T-helper 1 cell treated with Interleukin-12 subunit alpha and Interleukin-12 subunit beta and Interleukin-4 antibody, amounts not matched to agents 30 ng/mL and 1 ng/mL, for 36 hours (primary cell): ENCODE measurements at regions not wholly inside any gene's neighbourhood (a gene's known extent, or its start where the extent isn't known, plus 50 kb on each side); places are given as distances from the start of the nearest gene placed in this dataset.

Source experiments
- intact Hi-C: fragments of 100-400 bp; cut with micrococcal nuclease; formaldehyde crosslinking; loops from one replicate; pipeline ENCODE4 v1.15.1; 2024

DNA sequence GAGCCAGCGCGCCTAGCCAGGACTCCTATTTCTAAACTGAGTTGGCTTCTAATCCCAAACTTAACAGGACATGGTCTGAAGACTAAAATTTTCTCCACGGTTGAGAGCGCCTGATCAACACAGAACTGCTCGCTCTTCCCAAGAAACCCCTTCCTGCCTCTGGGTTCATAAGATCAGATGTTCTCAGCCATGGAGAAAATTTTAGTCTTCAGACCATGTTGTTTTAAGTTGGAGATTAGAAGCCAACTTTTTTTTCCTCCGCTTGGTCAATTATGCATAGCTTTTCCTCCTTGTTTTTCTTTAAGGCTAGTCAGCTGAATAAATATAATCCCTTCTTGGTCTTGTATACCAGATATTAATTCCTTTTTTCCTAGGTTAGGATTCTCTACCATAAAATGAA is 356.6 kb upstream of the ADAMTS9 start:
- intact Hi-C loops: no loop called here

DNA sequence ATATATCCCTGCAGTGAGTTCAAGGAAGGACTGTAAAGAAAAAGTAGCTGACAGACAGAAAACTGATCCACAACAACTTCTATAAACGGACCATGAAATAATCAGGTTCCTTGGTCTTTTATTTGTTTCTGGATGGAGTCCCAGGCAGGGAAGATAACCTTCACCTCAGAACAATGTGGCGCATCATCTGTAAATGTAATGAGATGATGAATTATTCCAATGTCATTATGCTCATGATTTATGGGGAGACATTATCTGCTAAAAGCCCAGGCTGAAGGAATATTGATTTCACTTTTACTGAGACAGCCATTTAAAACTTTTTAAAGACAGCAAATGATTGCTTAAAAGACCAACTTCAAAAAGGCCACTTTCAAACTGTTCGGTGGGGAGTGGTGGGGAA is 354.9 kb upstream of the ADAMTS9 start:
- intact Hi-C loops: no loop called here

DNA sequence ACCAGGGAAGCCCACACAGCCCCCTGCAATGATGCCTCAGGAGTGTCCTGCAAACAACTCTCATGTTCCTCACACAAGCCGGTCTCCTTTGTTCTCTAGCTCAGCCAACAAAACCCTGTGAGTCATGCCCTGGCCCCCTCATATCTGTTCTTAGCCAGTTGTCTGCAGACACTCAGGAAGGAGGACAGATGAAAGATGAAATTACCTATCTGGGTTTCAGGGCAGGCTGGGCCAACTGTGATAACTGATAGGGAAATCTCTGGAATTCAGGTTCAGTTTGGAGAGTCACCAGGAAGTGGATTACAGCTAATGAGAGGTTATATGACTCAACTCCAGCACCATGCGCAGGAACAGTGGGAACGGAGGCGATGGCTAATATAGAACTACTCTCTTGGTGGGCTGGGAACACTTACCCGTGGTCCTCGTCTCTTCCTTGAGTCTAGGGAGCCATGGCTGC is 352.0 kb upstream of the ADAMTS9 start:
- intact Hi-C loops: no loop called here

DNA sequence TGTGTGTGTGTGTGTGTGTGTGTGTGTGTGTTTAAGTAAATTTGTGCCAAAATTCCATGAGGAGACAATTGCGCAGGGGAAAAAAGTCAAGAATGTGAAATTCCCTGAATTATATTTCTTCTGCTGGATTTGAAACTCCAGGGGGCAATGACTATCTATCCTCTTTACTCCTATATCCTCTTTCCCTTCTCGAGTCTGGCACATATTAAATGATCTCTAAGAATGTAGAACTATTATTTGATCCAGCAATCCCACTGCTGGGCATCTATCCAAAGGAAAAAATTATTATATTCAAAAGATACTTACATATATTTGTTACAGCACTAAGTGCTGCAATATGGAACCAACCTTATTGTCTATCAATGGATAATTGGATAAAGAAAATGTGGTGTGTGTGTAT is 350.1 kb upstream of the ADAMTS9 start:
- intact Hi-C loops: no loop called here

DNA sequence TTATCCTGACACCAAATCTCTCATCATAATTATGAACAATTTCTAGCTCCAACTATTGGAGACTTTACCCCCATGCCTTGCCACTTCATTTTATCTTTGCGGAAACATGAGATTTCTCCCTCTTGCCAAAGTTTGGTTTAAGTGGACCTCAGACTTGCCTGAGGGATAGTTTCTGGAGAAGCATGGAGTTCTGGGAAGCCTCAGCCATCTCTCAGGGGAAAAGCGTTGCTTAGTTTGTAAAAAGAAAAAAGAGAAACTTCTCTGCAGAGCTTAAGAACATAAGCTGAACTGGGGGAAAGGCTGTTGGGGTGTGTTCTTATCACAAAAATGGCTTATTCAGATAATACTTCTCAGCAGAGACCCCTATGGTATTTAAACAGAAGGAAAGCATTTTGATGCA is 347.4 kb upstream of the ADAMTS9 start:
- intact Hi-C loops: no loop called here

DNA sequence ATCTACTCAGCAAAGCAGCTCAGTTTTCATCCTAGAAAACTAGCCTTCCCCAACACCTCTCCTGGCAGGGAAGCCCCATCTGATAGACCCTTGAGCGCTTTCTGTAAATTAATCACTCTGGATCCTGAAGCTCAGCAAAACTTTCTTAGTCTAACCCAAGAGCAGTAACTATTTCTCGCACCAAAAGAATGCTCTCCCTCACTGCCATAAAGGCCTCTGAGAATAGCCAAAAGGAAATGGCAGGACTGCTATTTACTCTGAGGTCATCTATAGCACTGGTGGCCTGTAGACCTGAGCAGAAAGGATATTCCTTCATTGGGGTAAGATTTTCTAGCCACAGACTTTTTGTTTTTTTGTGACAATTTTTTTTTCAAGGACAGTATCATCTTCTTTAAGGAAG is 345.8 kb upstream of the ADAMTS9 start:
- intact Hi-C loops: no loop called here

DNA sequence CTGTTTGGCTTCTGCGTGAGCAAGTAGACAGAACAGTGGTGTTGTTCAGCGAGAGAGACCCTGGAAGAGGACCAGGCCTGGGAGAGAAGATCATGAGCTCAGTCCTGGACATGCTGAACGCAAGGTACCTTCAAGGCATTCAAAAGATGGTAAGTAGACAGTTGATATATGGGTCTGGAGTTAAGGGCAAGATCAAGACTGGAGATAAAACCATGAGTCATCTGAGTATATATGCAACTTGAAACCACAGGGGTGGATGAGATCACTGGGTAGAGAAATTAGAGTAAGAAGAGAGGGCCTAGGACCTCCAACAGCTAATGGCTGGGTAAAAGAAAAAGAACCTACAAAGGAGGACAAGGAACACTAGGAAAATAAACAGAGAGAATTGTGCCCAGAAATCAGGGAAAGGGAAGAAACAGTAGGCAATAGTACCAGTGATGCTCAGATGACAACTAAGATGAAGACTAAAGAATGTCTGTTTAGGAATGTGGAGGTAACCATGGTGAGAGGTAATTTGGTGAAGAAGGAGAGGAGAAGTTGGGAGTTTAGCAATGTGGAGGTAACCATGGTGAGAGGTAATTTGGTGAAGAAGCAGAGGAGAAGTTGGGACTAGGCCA is 343.2 kb upstream of the ADAMTS9 start:
- intact Hi-C loops: no loop called here

DNA sequence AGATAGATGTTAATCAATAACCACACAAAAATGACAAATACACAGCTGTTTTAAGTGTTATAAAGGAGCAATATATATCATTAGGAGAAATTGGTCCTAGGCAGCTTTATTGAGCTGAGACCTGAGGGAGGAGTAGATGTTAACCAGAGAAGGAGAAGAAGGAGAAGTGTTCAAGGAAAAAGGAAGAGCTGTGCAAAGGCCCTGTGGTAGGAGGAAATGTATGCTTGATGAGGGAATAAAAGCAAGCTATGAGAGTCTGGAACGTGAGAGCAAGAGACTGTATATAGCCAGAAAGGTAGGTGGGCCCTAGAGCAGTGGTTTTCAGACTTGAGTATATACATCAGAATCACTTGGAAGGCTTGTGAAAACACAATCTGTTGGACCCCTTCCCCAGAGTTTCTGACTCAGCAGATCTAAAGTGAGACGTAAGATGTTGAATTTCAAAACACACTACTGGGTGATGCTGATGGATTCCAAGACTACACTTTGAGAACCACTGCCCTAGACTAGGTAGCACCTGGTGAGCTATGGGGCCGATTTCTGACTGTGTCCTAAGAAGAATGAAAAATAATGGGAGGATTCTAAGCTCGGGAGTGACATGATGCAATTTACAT is 342.3 kb upstream of the ADAMTS9 start:
- intact Hi-C loops: no loop called here

DNA sequence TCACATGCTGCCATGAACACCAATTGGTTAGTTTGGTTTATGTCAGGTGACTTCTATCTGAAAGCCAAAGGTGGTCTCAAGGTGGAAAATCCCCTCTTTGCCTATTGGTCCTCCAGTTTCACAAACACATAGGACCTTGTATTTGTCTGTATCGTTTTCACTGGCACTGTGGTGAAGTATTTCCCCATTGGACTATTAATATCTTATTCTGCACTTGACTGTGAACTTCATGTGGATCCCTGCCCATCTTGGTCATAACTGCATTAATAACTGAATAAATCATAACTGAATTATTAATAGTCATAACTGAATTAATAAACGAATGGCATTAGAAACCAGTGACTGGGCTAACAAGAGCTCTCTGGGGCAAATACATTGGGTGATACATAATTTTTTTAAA is 341.3 kb upstream of the ADAMTS9 start:
- intact Hi-C loops: no loop called here

DNA sequence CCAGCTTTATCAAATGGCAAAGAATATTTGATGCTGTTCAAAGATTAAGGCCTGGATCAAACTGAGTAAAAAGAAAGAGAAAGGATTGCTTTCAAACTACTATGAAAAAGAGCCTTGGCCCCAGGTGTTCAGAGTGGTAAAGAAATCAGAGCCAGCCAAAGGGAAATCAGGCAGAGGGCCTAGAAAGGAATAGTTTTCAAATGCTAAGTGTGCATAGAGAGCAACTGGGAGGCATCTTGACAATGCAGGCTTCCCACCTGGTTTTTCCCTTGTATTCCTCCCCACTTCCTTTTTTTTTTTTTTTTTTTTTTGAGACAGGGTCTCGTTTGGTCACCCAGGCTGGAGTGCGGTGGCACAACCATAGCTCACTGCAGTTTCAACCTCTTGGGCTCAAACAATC is 340.2 kb upstream of the ADAMTS9 start:
- intact Hi-C loops: no loop called here

DNA sequence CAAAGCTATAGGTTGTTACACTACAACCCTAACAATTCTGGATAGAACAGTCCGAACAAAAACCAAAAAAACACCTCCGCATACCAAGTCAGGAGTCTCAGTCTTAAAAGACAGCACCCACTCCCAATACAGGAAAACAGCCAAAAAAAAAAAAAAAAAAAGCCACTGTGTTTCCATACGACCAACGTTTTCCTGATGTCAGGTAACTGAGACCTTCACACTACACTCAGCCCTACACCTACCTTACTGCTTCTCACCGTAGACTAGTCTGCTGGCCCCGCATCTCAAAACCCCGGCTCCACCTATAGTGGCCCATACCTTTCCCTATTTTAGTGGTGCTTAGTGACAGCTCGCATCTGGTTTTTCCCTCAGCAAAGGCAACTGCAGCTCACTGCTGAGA is 339.5 kb upstream of the ADAMTS9 start:
- intact Hi-C loops: no loop called here

DNA sequence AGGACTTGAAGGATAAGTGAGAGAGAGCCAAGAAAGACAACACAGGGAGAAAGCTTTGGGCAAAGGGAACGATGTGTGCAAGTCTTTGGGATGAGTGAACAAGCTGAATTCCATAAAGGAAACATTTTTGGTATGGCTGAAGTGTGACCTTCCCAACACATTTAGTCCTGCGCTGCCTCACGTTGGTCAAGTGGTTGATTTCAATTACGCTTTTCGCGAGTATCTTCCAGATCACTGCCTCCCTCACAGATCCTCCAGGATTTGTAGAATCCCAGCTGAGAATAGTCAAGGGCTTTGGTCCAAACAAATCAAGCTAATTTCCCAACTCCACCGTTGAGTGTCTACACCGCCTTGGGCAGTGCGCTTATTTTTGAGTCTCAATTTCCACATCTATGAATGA is 338.4 kb upstream of the ADAMTS9 start:
- intact Hi-C loops: no loop called here

DNA sequence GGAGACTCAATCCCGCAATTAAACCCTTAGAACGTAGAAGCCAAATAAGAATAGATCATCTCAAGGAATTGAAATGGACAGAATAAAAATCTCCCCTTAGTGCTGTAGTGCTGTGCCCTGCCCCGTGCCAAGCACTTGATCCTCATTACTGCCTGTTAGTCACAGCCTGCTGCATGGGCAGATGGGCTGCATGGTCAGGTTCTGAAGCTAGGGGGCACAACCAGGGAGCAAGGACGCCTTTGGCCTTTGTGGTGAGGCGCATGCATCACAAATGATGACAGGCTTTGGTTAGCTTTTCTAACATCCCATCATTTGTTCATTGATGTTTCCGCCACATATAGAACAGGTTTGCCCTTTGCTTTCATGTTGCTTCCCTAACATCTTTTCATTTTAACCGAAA is 336.3 kb upstream of the ADAMTS9 start:
- intact Hi-C loops: no loop called here

DNA sequence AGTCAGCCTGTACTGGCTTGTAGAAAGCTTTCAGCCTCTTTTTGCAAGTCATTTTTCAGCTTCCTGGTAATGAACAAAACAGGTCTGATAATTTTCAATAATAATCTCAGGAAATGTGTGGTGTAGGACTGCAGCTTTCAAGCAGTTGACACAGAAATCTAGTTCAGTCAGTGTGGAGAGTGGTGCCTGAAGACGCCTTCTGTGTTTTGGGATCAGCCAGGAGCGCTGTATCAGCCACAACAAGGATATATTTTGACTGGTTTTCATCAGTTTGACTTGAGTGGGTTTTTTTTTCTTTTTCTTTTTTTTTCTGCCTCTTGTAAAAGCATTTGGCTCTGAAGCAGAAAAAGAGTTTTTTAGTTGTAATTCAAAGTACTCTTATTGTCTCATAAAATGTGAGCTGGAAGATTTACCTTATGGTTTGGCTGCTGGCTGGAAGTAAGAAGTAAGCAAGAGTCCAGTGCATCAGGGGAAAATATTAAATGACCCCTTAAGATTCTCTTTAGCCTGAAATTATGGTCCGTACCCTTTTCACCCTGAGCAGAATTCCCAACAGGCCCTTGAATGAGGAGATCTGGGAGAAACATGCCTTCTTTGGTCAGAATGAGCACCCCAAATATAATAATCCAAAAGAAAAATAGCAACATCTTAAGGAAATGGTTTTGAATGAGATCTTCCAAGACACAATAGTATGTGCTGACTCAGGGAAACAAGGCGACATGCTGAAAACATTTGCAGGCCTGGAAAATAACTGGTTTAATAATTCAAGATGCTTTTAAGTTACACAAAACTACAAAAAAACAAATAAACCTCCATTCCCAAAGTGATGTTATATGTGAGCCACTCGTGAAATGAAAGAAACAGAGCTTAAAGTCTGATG is 332.7 kb upstream of the ADAMTS9 start:
- intact Hi-C loops: no loop called here

DNA sequence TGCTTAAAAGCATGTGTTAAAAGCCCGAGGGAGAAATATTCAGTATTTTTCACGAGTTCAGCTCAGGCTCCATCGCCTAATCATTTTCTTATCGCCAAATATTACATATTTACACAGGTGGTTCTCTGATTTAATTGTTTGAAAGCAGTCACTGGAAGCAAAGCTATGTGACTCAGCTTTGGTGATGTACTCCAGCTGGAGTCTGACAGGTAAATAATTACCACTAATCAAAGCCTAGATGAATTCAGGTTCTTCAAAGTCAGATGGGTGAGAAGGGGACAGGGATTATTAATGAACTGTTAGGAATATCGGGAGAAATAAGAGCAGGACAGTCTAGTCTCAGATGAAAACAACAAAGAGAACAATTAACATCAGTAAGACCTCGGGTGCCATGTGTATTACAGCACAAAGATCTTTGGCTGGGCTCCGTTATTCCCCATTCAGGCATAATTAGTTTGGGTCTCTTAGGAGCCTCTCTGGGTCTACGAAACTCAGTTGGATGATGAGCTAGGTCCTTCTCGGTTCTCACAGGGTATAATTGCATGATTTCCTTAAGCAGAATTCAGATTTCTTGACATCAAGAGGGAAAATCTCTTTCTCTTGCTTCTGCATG is 331.7 kb upstream of the ADAMTS9 start:
- intact Hi-C loops: loop anchor here (10.0 kb wide), 1 partner anchor 1515 kb away; no protein-coding TSS in a partner anchor

DNA sequence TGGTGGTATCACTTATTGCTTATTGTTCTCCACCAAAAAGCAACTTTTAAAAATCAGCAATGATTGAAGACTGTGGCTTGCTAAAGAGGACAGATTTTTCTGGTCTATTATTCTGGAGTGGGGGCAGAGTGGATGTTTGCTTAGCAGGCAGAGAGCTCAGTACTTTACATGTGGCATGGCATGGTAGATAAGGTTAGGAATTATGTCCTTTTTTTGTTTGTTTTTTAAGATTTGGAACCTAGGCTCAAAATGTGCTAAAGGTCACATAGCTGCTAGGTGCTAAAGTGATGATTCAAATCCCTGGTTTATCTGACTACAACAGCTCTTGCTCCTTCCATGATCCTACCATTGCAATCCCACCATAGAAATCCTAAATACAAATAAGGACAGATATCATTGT is 331.0 kb upstream of the ADAMTS9 start:
- intact Hi-C loops: loop anchor here (10.0 kb wide), 1 partner anchor 1516 kb away; no protein-coding TSS in a partner anchor

DNA sequence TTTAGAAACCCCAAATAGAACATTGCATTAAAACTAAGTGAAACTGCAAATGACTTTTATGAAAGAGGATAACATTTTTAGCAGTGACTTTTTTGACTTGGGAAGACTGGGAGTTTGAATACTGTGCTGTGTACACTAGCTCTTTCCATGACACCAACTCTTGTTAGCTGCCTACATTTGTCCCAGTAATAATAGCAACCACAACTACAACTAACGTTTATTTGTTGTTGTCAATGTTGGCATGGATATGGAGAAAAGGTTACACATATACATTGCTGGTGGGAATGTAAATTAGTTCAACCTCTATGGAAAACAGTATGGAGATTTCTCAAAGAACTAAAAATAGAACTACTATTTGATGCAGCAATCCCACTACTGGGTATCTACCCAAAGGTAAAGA is 329.6 kb upstream of the ADAMTS9 start:
- intact Hi-C loops: loop anchor here (10.0 kb wide), 1 partner anchor 1517 kb away; no protein-coding TSS in a partner anchor

DNA sequence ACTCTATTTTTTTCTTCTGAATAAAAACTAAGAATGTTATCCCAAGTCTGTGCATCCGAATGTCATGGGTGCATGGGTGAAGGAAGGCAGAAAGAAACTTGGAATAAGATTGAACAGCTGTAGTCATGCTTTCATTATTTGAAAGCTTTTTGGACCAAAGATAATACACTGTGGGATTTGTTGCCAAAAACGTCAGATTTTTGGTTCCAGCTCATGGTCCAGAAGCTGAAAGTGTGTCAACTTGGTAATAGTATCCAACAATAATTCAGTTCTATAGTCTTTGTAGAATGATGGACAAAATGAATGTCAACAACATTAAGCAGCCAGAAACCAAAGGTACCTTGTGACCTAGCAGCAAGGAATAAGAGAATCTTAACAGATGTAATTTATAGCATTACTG is 327.9 kb upstream of the ADAMTS9 start:
- intact Hi-C loops: loop anchor here (10.0 kb wide), 1 partner anchor 1519 kb away; no protein-coding TSS in a partner anchor

DNA sequence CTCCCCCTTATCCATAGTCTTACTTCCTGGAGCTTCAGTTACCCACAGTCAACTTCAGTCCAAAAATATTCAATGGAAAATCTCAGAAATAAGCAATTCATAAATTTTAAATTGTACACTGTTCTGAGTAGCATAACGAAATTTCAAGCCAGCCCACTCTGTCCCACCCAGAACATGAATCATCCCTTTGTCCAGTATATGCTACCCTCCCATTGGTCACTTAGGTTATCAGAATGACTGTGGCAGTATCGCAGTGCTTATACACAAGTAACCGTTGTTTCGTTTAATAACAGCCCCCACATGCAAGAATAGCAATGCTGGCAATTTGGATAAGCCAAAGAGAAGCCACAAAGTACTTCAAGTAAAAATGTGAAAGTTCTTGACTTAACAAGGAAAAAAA is 325.3 kb upstream of the ADAMTS9 start:
- intact Hi-C loops: loop anchor here (10.0 kb wide), 1 partner anchor 1522 kb away; no protein-coding TSS in a partner anchor

DNA sequence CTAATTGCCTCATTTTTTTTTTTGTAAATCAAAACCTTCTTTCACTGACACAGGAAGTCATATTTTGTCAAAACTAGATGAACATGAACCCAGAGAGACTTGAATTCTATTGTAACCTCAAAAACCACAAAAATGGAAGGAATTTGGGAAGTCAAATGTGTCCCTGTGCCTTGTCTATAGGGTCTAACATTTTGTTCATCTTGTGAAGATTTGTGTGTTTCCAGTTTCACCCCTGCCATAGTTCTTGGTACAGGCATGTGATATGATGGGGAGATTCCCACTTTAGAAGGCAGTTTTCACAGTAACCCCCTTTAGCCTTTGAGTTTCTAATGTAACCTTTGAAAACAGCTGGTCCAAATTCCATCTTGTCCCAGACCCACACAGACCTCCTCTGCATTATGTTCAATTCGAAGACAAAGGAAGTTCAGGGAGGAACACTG is 318.5 kb upstream of the ADAMTS9 start:
- intact Hi-C loops: no loop called here

DNA sequence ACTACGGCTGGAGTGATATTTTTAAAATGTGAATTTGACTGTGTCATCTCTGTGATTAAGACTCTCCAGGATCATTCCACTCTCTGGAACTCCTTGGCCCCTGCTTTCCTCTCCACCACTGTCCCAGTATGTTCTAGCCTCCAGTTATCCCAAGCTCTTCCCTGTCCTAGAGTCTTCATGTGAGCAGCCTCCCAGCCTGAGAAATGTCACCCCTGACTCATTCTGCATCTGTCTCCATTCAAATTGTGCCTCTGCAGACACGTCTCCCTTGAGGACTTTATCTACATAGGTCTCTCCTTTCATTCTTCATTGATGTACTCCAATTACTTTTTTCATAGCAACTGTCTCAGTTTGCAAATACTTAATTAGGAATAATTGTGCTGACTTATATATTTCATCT is 317.7 kb upstream of the ADAMTS9 start:
- intact Hi-C loops: no loop called here
